NCI-H146 (cell line): ENCODE measurements at regions not wholly inside any gene's neighbourhood (a gene's known extent, or its start where the extent isn't known, plus 50 kb on each side); places are given as distances from the start of the nearest gene placed in this dataset.
"Not testable (repeated sequence)": the region's sequence is repeated elsewhere in the genome, so short reads cannot be mapped to it uniquely, and the experiment has no call there.

Experiments used
- DNase-seq: peaks from one replicate; lab custom pipeline; 2025; lab: John Stamatoyannopoulos, UW

DNA sequence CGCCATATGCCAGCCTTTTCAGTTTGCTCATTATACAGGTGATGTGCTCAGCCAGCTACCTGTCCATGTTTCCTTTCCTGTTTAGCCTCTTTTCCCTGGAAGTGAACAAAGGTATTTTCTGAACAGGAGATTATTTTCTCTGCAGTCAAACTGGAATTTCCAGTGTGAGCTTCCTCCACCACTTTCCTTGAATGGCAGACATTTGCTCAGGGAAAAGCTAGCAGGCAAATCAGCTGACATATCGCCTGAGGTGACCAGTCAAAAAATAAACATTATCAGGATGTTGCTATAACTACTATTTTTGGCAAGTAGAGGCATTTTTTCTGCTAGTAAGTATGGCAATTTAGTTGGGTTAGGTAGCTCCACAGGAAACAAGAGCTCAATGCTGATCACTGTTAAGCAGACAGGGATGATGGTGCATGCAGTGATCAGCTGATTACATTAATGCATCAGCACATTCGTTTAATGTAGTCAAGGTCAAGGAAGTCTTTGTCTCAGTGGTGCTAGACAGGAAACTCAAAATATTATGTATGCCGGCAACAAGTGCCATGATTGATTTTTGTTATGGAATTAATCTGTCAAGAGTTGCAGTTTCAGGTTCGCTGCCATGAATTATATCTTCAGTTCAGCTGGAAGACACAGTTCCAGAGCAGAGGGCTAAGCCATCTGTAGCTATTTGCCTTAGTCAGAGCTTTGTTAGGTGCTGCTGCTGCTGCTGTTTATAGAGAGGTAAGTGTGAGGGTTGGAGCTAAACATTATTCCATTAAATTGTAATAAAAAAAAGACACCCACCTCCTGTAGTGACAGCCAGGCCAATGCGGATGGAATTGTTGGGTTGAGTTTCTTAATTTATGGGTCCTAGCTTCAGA lies 179.7 kb upstream of the ST6GALNAC5 start:
- DNase-seq = peak; percentile 48

DNA sequence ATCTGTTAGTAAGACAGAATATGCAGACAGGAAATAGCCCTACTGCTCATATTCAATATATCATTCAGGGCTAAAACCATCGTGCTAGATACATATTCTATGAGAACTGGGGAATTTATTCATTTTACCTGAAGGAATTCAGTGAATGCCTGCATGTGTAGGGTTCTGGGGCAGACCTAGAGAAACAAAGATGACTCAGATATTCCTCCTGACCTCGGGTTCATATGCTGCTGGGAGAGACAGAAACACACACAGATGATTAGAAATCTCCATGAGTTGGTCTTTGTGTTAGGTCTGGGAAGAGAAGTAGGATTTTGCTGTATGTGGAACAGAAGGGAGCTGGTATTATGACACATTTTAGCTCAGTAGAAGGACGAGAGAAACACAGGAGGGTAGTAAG lies 176.5 kb upstream of the ST6GALNAC5 start:
- no peak for DNase-seq

DNA sequence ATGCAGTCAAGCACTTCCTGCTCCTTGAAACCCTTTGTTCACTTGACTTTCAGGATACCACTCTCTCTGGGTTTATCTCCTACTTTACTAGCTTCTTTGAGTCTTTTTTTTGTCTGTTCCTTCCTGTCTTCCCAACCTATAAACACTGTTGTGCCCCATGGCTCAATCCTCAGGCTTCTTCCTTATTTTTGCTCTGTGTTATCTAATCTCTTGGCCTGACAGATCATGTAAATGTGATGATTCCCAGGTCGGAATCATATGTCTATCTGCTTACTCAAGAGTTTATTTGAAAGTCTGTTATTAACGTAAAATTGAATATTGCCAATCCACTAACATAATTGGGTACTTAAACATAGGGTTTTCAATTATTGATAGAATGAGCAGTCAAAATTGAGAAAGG lies 171.7 kb upstream of the ST6GALNAC5 start:
- no peak for DNase-seq

DNA sequence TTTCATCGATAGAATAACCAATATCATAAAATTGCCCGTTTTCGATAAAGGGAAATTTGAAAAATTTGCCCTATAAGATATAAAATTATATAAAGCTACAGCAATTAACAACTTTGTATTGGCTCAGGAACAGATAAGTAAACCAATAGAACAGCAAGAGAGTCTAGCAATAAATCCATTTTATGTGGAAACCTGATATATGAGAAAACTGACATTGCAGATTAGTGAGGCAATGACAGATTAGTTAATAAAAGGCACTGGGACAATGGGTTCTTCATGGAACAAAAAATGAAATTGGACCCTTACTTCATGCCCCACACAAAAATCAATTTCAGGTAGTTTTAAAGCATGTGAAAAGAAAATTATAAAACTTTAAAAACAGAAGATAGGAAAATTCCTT lies 169.9 kb upstream of the ST6GALNAC5 start:
- DNase-seq = peak; percentile 3

DNA sequence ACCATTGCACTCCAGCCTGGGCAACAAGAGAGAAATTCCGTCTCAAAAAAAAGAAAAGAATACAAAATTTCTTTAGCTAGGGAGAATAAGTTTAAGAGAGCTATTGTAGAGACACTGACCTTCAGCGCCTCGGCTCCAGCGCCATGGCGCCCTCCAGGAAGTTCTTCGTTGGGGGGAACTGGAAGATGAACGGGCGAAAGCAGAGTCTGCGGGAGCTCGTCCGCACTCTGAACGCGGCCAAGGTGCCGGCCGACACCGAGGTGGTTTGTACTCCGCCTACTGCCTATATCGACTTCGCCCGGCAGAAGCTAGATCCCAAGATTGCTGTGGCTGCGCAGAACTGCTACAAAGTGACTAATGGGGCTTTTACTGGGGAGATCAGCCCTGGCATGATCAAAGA lies 167.6 kb upstream of the ST6GALNAC5 start:
- DNase-seq = not testable (repeated sequence)

DNA sequence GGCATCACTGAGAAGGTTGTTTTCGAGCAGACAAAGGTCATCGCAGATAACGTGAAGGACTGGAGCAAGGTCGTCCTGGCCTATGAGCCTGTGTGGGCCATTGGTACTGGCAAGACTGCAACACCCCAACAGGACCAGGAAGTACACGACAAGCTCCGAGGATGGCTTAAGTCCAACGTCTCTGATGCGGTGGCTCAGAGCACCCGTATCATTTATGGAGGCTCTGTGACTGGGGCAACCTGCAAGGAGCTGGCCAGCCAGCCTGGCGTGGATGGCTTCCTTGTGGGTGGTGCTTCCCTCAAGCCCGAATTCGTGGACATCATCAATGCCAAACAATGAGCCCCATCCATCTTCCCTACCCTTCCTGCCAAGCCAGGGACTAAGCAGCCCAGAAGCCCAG lies 167.1 kb upstream of the ST6GALNAC5 start:
- not testable (repeated sequence) for DNase-seq

DNA sequence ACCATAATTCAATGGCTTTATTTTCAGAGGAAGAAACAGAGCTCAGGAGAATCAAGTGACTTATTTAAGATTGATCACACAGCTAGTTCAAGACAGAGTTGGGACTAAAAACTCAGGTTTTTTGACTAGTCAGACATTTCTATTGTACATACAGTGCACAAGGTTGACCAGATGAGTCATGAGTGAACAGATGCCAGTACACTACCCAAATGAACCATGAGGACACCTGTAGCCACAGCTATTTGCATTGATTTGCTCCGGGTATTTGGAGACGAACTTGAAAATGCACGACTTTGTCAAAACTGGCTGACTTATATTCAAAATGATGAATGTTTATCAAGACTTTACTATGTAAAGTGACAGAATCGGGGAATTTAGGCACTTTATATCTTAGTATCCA lies 161.7 kb upstream of the ST6GALNAC5 start:
- DNase-seq = no peak

DNA sequence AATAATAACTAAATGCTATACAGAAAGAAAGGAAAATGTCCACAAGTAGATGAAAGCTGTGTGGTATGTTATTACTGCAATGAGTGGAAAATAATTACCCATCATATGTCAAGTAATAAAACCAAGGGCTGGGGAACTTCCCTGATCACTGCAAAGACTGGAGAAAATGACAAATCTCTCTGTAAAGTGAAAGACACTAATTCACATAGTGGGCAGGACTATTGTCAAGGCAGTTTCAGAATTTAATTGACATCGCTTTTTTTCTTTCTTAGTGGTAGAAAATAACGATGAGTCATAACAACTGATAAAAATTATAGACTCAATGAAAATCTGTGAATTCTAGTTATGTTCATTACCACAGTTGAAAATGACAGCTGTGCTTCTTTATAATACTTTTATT lies 153.7 kb upstream of the ST6GALNAC5 start:
- no peak for DNase-seq

DNA sequence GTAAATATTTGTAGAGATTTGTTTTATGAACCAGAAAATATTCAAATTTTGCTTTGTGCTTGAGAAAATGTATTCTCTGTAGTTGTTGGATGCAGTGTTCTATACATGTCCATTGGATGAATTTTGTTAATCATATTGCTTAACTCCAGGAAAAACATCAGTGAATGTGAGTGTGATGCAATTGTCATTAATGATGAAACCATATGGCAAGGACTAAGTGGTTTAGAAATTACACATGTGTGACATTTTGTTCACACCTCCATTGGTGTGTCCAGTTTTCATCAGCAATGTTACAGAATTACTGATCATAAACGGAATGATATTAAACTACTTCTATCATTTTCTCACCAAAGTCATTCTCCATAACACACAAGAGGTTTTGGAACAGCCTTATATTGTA lies 151.8 kb upstream of the ST6GALNAC5 start:
- no peak for DNase-seq

DNA sequence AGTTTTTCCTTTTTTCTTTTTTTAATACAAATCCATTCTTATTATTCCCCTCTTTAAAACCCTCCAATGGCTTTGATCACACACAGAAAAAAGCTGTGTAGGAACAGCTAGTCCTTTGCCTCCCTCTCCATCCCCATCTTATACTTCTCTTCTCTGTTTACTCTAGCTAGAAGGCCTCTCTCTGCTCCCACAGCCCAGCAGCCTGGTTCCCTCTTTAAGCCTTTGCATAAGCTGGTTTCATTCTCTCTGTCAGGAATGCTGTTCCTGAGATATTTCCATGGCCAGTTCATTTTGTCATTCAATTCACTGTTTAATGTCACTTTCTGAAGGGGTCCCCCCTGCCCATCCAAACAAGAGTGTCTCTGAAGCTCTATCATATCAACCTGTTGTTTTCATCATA lies 143.3 kb upstream of the ST6GALNAC5 start:
- no peak for DNase-seq

DNA sequence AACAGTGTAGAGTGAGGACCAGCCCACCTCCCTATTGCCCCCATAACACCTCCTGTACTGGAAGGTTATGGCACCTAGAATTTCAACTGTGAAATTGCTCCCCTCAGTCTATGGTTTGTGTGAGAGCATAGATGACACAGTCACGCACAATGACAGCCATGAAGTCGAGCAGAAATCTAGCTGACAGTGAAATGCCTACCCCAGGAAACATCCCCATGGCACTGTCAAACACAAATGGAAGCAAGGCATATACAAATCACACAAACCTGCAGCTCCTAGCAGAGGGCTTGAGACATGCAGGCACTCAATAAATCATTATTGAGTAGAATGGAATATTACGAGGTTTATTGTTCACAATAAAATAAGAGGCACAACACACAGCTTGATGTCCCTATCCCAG lies 142.5 kb upstream of the ST6GALNAC5 start:
- DNase-seq = no peak

DNA sequence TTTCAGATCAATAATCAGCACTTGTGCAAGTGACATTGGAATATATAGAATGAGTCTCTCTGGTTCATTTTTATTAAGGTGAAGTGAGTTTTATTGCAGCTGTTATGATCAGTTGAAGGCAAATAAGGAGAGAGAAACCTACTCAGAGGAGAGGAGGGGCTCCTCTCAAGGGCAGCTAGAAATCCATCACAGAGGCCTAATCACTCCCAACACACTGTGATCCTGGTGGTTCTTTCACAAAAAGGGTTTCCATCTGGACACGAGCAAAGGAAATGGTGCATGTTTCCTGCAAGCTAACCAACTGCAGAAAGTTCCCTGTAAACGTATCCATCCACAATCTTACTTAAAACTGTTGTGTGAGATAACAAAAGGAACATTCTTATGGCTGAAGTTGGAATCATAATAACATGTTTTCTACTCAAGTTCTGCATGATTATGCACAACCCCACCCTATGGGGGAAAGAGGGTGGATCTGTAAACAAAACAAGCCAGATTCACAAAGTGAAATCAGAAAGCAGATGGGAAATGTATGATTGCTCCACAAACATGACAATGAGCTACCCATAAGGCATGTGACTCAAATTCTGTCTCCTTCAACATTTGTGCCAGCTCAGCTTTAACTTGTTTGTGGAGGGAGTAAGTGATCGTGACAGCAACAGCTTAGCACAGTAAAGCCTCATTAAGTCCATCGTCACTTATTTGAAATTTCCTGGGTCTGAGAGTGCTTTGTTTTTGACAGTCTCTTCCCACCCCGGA lies 141.2 kb upstream of the ST6GALNAC5 start:
- DNase-seq = no peak

DNA sequence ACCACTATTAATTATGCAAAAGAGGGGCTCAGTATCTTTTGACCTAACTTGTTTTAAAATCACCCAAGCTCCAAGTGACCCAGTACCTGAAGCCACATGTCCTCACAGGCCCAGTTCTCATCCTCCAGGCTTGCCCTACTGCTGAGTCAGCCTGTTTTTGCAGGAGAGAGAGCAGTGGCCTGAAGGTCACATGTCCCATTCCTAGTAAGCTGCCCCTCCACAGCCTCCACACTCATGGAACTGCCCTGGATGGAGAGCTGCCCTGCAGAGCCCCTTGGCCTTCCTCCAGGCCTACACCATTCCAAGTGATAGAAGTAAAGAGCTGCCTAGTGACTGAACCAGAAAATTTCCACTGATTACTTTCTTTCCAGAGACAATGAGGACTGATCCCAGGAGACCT lies 139.8 kb upstream of the ST6GALNAC5 start:
- no peak for DNase-seq

DNA sequence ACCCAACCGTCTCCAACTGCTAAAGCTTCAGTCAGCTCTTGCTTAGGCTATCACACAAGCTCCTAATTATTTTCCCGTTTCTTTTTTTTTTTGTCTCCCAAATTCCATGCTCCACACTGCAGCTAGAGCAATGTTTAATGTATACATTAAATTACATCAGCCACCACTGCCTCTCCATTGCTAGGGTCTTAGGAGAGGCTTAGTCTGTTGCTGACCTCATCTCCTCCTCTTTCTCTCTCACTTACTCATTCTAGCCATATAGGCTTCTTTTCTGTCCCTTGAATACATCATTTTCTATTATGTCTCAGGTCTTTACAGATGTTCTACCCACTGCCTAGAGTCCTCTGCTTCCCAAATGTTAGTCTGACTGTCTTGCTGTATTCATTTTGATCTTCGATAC lies 138.1 kb upstream of the ST6GALNAC5 start:
- no peak for DNase-seq

DNA sequence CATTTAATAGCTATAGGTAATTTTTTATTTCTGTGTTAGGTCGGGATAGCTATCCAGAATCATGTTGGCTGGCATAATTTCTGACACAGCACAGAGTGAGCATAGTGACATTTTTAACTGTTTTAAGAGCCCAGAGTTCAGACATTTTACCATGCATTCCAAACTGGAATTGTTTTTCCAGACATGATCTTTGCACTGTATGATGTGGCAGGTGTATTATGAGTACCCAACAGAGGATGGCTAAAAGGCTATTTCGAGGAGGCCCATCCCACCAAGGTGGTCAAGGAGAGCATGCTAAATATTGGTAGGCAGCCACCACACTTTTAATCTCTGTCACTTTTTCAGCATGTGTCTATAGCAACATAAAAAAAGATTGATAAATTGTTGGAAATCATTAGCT lies 137.3 kb upstream of the ST6GALNAC5 start:
- DNase-seq = no peak

DNA sequence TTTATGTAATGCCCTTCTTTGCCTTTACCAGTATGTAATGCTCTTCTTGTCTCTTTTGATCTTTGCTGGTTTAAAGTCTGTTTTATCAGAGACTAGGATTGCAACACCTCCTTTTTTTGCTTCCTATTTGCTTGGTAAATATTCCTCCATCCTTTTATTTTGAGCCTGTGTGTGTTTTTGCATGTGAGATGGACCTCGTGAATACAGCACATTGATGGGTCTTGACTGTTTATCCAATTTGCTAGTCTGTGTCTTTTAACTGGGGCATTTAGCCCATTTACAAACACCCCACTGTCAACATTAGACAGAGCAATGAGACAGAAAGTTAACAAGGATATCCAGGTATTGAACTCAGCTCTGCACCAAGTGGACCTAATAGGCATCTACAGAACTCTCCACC lies 128.9 kb upstream of the ST6GALNAC5 start:
- DNase-seq = not testable (repeated sequence)

DNA sequence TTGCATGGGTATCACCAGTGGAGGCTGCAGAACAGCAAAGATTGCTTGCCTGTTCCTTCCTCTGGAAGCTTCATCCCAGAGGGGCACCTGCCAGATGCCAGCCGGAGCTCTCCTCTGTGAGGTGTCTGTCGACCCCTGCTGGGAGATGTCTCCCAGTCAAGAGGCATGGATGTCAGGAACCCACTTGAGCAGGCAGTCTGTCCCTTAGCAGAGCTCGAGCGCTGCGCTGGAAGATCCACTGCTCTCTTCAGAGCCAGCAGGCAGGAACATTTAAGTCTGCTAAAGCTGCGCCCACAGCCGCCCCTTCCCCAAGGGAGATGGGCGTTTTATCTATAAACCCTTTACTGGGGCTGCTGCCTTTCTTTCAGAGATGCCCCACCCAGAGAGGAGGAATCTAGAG lies 126.3 kb upstream of the ST6GALNAC5 start:
- DNase-seq = not testable (repeated sequence)

DNA sequence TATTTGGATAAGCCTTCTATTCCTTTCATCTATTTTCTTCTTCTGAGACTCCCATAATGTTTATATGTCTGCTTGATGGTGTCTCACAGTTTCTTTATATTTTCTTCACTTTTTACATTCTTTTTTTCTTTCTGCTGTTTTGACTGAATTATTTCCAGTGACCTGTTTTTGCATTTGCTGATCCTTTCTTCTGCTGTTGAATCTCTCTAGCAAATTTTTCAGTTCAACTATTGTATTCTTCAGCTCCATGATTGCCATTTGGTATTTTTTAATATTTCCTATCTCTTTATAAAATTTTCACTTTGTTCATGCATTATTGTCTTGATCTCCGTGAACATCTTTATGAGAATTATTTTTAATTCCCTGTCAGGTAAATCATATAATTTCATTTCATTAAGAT lies 122.3 kb upstream of the ST6GALNAC5 start:
- no peak for DNase-seq

DNA sequence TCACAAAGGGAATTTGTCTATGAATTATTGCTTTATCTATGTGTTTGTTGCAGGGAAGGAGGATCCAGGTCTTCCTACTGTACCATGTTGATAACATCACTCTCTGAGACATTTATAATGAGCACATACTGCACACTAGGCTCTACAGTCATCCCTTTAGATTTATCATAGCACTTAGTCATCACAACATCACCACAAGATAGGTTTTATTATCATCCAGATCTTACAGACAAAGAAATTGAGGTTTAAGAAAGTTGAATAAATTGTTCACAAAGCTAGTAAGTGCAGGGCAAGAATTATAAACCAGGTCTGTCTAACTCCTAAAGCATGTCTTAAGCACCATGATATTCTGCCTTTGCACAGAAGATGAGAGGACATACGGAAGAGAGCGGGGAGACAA lies 121.1 kb upstream of the ST6GALNAC5 start:
- no peak for DNase-seq

DNA sequence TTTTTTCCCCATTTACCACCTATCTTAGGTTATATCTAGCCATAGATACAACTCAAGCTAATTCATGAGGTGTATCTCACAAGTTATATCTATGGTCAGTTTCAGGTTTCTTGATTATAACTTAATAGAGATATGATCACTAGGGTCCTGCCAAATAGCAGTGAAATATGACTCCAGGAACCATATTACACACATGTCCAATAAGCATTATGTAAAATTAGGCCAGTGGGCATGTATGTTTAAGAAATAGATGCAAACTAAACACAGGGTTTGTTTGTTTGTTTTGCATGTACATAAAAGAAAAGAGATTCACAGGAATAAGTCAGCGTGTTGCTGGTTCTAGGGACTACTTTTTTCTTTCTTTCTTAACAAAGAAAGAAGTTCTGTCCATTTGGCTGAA lies 112.5 kb upstream of the ST6GALNAC5 start:
- DNase-seq = no peak

DNA sequence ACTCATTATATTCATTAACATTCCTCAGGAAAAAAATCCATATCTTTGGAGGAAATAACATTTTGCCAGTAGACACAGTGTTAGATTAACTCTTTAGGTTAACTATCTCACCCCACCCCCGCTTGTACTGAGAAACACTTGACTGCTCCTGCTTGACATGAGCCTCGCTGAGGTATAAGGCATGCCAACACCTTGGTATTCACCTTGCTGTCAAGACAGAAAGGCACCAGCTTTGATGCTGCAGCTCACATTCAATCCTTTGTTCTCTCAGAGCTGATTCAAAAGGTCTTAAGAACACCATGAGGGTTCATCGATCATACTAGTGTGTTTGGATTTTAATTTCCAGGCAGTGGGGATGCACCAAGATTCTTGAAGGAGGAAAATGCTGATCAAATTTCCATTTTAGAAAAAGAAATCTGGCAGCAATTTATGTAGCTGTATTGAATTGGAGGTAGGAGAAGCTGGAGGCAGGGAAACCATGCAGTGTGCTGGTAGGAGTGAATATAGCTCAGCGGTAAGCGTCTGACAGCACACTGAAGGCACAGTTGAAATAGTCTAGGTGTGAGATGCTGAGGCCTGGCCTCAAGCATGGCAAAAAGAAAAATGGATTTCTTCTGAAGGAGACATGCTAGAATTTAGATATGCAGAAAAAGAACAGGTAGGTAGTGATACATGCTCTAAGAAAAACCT lies 108.0 kb upstream of the ST6GALNAC5 start:
- no peak for DNase-seq

DNA sequence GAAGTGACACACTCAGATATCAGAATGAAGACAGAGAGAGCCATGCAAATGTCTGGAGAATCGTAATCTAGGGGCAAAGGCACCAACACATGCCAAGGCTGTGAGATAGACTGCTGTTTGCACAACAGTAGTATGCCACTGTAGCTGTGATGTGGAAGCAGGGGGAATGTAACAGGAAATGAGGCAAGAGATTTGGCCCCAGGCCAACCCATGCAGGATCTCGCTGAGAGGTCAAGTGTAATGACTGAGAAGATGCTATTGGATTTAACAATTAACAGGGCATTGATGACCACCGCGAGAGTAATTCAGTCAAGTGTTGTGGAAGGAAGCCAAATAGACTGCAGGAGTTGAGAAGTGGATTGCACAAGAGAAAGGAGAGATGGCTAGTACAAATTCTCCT lies 107.3 kb upstream of the ST6GALNAC5 start:
- DNase-seq = peak; percentile 91

DNA sequence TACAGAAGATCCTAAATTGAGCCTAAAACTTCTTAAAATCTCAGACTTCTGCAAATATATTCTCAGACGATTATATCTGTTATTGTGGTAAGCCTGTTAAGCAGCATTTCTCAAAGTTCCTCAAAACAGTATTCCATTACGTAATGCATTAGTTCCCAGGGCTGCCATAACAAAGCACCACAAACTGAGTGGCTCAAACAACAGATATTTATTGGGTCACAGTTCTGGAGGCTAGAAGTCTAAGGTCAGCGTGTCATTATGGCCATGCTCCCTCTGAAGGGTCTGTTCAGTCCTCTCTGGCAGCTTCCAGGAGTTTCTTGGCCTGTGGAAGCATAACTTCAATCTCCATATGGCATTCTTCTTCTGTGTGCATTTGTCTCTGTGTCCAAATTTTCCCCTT lies 103.5 kb upstream of the ST6GALNAC5 start:
- no peak for DNase-seq
